Colonic mucosa (tissue), 4 donors: ENCODE measurements at regions not wholly inside any gene's neighbourhood (a gene's known extent, or its start where the extent isn't known, plus 50 kb on each side); places are given as distances from the start of the nearest gene placed in this dataset.
"Not testable (repeated sequence)": the region's sequence is repeated elsewhere in the genome, so short reads cannot be mapped to it uniquely, and the experiment has no call there.

ENCODE experiments used
- DNase-seq: peaks from one replicate; pipeline ENCODE4 v3.0.0-alpha.2; 2020
- H3K27ac ChIP-seq: fragments of 200-600 bp; one replicate; pipeline ENCODE4 v1.8.0; 2021
- H3K27me3 ChIP-seq: fragments of 200-600 bp; one replicate; pipeline ENCODE4 v1.8.0; 2021
- H3K36me3 ChIP-seq: fragments of 200-600 bp; one replicate; pipeline ENCODE4 v1.8.0; 2021
- H3K4me1 ChIP-seq: fragments of 200-600 bp; one replicate; pipeline ENCODE4 v1.8.0; 2021; ENCODE audit warnings: mild to moderate bottlenecking
- H3K4me3 ChIP-seq: fragments of 200-600 bp; one replicate; pipeline ENCODE4 v1.8.0; 2021
- H3K9ac ChIP-seq, 2 donors: one replicate each; pipeline ENCODE4 v1.7.0; 2013; ENCODE audit warnings: control low read depth in 2 of 2, low read depth in 2 of 2, low read length in 2 of 2
- H3K9me3 ChIP-seq: fragments of 200-600 bp; one replicate; pipeline ENCODE4 v1.8.0; 2021
- intact Hi-C: fragments of 100-400 bp; cut with DNase I; formaldehyde crosslinking; loops from one replicate; pipeline ENCODE4 v1.14.1; 2022
- TF ChIP-seq, protein P1 (sequence below): fragments of 200-600 bp; IDR thresholded peaks from one replicate; pipeline ENCODE4 v1.8.0; 2022; ENCODE audit warnings: antibody characterized with exemption, mild to moderate bottlenecking
- donor health status: healthy.
- donor health status: DM: no; HTN: no; CAD: no.
- donor health status: DM: no; HTN: no; CAD: no.

DNA sequence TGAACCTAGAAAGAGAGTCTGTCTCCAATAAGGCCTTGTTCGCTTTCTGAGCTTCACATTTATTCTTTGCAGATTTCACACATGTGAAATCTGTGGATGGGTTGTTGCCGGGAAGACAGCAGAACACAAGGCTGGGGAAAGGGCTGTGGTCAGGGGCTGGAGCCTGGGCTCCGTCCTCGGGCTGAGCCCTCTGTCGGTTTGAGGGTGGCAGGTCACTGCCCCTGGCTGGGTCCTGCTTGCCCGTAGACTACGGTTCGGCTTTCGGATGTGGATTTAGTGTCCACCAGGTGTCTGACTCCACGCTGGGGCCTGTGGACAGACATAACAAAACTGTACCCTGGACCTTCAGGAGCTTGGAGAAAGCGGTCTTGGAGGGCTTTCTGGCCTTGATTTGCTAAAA, 117.0 kb upstream of the ALX4 start:
- H3K9ac ChIP-seq = no peak overlapping the region
- TF ChIP-seq, protein P1, sequence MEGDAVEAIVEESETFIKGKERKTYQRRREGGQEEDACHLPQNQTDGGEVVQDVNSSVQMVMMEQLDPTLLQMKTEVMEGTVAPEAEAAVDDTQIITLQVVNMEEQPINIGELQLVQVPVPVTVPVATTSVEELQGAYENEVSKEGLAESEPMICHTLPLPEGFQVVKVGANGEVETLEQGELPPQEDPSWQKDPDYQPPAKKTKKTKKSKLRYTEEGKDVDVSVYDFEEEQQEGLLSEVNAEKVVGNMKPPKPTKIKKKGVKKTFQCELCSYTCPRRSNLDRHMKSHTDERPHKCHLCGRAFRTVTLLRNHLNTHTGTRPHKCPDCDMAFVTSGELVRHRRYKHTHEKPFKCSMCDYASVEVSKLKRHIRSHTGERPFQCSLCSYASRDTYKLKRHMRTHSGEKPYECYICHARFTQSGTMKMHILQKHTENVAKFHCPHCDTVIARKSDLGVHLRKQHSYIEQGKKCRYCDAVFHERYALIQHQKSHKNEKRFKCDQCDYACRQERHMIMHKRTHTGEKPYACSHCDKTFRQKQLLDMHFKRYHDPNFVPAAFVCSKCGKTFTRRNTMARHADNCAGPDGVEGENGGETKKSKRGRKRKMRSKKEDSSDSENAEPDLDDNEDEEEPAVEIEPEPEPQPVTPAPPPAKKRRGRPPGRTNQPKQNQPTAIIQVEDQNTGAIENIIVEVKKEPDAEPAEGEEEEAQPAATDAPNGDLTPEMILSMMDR = no peak
- no peaks in the 10 kb centered on the region for H3K9me3 ChIP-seq
- intact Hi-C loops = no loop called here
- H3K36me3 ChIP-seq = no peaks in the 10 kb centered on the region
- H3K4me3 ChIP-seq = no peak overlapping the region
- DNase-seq = no peak
- H3K27me3 ChIP-seq = no peaks in the 10 kb centered on the region
- H3K4me1 ChIP-seq = no peaks in the 10 kb centered on the region
- H3K27ac ChIP-seq = no peak overlapping the region

DNA sequence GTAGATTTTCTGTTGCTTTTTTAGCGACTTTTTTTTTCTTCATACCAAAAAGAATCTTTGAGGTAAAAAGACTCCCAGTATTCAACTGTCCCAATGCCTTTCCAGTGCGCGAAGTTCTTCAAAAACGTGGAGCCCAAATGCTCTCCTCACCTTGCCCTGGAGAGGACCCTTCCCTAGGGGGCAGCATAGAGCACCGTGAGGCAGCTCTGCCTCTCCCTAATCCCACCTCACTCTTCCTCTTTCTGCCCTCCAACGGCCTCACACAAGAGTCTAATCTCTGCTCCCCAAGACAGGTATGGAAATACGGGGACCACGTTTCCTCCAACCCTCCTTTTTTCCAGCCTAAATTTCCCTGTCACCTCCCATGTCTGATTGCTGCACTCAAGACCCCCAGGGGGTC, 117.5 kb upstream of the ALX4 start:
- Histone ChIP-seq H3K27ac (no peak overlapping the region), H3K9me3 (no peaks in the 10 kb centered on the region), H3K27me3 (no peaks in the 10 kb centered on the region), H3K4me1 (no peaks in the 10 kb centered on the region), H3K9ac (no peak overlapping the region), H3K36me3 (no peaks in the 10 kb centered on the region), H3K4me3 (no peak overlapping the region)
- TF ChIP-seq, protein P1 = no peak
- DNase-seq = peak; percentile 18
- intact Hi-C loops = no loop called here

DNA sequence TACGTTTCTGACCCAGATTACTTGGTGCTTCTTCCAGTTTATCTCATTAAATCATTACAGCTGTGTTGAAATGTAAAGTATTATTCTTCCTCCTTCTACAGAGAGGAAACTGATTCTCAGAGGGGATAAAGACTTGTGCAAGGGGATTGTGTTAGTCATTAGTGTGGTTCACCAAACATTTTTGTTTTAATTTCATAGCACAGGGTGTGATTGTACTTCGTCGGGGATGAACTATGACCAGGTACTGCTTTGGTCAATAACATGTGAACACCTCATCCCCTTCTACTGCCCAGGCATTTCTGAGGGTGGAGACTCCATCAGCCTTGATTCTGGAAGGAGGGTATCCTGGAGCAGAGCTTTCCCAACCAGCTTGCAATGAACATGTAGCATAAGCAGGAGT, 120.2 kb upstream of the ALX4 start:
- no peak overlapping the region for H3K4me3 ChIP-seq
- H3K36me3 ChIP-seq = no peaks in the 10 kb centered on the region
- intact Hi-C loops = no loop called here
- no peak overlapping the region for H3K27ac ChIP-seq
- H3K27me3 ChIP-seq = no peaks in the 10 kb centered on the region
- H3K4me1 ChIP-seq = no peaks in the 10 kb centered on the region
- H3K9ac ChIP-seq = no peak overlapping the region
- H3K9me3 ChIP-seq = no peaks in the 10 kb centered on the region
- DNase-seq = no peak
- TF ChIP-seq, protein P1 = no peak

DNA sequence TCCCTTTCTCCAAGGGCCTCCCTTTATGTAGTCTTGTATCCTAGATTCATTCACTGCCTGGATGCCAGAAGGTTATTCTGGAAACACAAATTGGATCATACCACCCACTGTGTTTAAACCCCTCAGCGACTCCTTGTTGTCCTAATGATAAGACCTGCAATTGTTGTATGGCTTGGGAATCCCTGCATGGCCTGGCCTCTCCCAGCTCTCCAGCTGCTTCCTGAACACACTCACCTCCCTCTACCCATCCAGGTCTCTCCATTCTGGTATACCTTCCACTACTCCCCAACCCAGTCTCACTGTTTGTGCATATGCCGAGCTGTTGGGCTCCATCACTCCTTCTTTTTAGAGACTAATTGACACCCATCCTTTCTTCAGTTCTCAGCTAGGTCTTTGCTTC, 124.3 kb upstream of the ALX4 start:
- no peak overlapping the region for H3K27ac ChIP-seq
- TF ChIP-seq, protein P1 = no peak
- H3K36me3 ChIP-seq = no peaks in the 10 kb centered on the region
- no peaks in the 10 kb centered on the region for H3K9me3 ChIP-seq
- H3K4me3 ChIP-seq = no peak overlapping the region
- no peaks in the 10 kb centered on the region for H3K27me3 ChIP-seq
- no peak for DNase-seq
- H3K9ac ChIP-seq = no peak overlapping the region
- intact Hi-C loops = no loop called here
- no peaks in the 10 kb centered on the region for H3K4me1 ChIP-seq

DNA sequence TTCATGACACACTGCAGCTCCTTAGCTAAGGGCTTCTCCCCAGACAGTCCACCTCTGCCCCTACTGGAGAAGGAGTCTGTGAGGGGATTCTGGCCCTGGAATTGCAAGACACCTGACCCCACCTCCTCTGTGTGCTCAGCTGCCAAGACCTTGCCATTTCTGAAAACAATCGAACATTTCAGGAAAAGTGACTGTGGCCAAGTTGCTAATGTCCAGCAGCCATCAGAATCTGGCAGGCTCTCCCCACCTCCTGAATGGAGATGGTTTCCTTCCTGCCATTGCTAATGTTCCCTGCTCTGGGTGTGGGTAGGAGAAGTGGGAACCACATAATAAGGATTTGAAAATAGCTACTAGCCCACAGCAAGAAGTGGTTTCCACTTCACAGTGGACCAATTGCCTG, 127.2 kb upstream of the ALX4 start:
- Histone ChIP-seq H3K27me3 (no peaks in the 10 kb centered on the region), H3K27ac (no peak overlapping the region), H3K4me1 (no peaks in the 10 kb centered on the region), H3K36me3 (no peaks in the 10 kb centered on the region), H3K9ac (no peak overlapping the region), H3K9me3 (no peaks in the 10 kb centered on the region), H3K4me3 (no peak overlapping the region)
- intact Hi-C loops = no loop called here
- TF ChIP-seq, protein P1 = no peak
- DNase-seq = no peak

DNA sequence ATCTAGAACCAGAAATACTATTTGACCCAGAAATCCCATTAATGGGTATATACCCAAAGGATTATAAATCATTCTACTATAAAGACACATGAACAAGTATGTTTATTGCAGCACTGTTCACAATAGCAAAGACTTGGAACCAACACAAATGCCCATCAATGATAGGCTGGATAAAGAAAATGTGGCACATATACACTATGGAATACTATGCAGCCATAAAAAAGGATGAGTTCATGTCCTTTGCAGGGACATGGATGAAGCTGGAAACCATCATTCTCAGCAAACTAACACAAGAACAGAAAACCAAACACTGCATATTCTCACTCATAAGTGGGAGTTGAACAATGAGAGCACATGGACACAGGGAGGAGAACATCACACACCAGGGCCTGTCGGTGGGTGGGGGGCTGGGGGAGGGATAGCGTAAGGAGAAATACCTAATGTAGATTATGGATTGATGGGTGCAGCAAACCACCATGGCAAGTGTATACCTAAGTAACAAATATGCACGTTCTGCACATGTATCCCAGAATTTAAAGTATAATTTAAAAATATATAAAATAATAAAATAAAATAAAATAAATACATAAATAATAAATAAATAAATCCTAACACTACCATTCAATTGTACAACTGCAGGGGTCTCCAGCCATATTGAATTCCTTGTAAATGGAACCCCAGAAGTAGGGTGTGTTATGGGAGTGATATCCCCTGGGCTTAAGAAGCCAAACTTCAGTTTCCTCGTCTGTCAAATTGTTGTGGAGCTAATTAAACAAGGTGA, 122.4 kb upstream of the CD82 start:
- H3K36me3 ChIP-seq, H3K9ac ChIP-seq, H3K27ac ChIP-seq, H3K4me1 ChIP-seq, intact Hi-C loops, H3K27me3 ChIP-seq, DNase-seq, H3K4me3 ChIP-seq, H3K9me3 ChIP-seq: not testable (repeated sequence)
